ENCODE measurements at regions not wholly inside any gene's neighbourhood (a gene's known extent, or its start where the extent isn't known, plus 50 kb on each side); places are given as distances from the start of the nearest gene placed in this dataset.

- no peak overlapping the region for H3K27ac ChIP-seq (ENCODE audit: low read length)
These were observed 82.7 kb upstream of the C1QTNF7 start for GRCh38 chr4:15345134-15345533.

GRCh38 chr4:15348236-15348635 lies 79.6 kb upstream of the C1QTNF7 start:
- Histone ChIP-seq H3K9ac (ENCODE audit: low read length) (no peak overlapping the region), H3K9me2 (ENCODE audit: insufficient read depth, low read length) (no peaks in the 10 kb centered on the region), H3K79me2 (replicated peaks; ENCODE audit: insufficient read depth, low read length) (no peaks in the 10 kb centered on the region), H3K27ac (ENCODE audit: low read length) (no peak overlapping the region), H3K4me3 (ENCODE audit: low read length) (no peak overlapping the region), H3K9me3 (ENCODE audit: low read length) (no peaks in the 10 kb centered on the region), H3K36me3 (ENCODE audit: insufficient read depth, low read length) (no peaks in the 10 kb centered on the region), H3F3A (ENCODE audit: insufficient read depth, low read length, poor library complexity, severe bottlenecking) (no peaks in the 10 kb centered on the region), H3K4me2 (ENCODE audit: low read length) (no peak overlapping the region), H2AFZ (ENCODE audit: low read depth, low read length) (no peak overlapping the region), H3K27me3 (ENCODE audit: insufficient read depth, low read depth, low read length) (no peaks in the 10 kb centered on the region), H4K20me1 (ENCODE audit: insufficient read depth) (no peaks in the 10 kb centered on the region)
- TF ChIP-seq RAD21 (conservative IDR thresholded peaks at IDR 0.05) (no peak), REST (IDR thresholded peaks at IDR 0.05; ENCODE audit: borderline replicate concordance) (no peak), SMC3 (conservative IDR thresholded peaks at IDR 0.05; ENCODE audit: poor library complexity) (no peak), MXI1 (conservative IDR thresholded peaks at IDR 0.05; ENCODE audit: poor library complexity, severe bottlenecking) (no peak), EZH2 (IDR thresholded peaks at IDR 0.05; ENCODE audit: borderline replicate concordance, insufficient read depth, low read length, poor library complexity, severe bottlenecking) (no peak), CTCF (IDR thresholded peaks at IDR 0.05; ENCODE audit: poor library complexity, severe bottlenecking) (no peak), POLR2AphosphoS5 (IDR thresholded peaks at IDR 0.05) (peak; percentile 47), TAF1 (IDR thresholded peaks at IDR 0.05; ENCODE audit: low read depth) (no peak)

More at GRCh38 chr4:15345134-15345533, 82.7 kb upstream of the C1QTNF7 start:
- Histone ChIP-seq H3K36me3 (ENCODE audit: insufficient read depth, low read length) (no peaks in the 10 kb centered on the region), H3K9me2 (ENCODE audit: insufficient read depth, low read length) (no peaks in the 10 kb centered on the region), H4K20me1 (ENCODE audit: insufficient read depth) (no peaks in the 10 kb centered on the region), H3K79me2 (replicated peaks; ENCODE audit: insufficient read depth, low read length) (no peaks in the 10 kb centered on the region), H3K4me3 (ENCODE audit: low read length) (no peak overlapping the region), H3K9me3 (ENCODE audit: low read length) (no peaks in the 10 kb centered on the region), H3K9ac (ENCODE audit: low read length) (no peak overlapping the region), H3K4me2 (ENCODE audit: low read length) (no peak overlapping the region), H3K27me3 (ENCODE audit: insufficient read depth, low read depth, low read length) (no peaks in the 10 kb centered on the region), H2AFZ (ENCODE audit: low read depth, low read length) (no peak overlapping the region), H3F3A (ENCODE audit: insufficient read depth, low read length, poor library complexity, severe bottlenecking) (no peaks in the 10 kb centered on the region)
- no peak for TF ChIP-seq POLR2AphosphoS5 (IDR thresholded peaks at IDR 0.05)
- no peak for TF ChIP-seq RAD21 (conservative IDR thresholded peaks at IDR 0.05)

GRCh38 chr4:15348695-15349094 lies 79.1 kb upstream of the C1QTNF7 start:
- Histone ChIP-seq H3K27ac (ENCODE audit: low read length) (no peak overlapping the region), H3K9me2 (ENCODE audit: insufficient read depth, low read length) (no peaks in the 10 kb centered on the region), H3K4me2 (ENCODE audit: low read length) (no peak overlapping the region), H3K4me3 (ENCODE audit: low read length) (no peak overlapping the region), H3K9me3 (ENCODE audit: low read length) (no peaks in the 10 kb centered on the region), H3K9ac (ENCODE audit: low read length) (no peak overlapping the region), H2AFZ (ENCODE audit: low read depth, low read length) (no peak overlapping the region), H3K36me3 (ENCODE audit: insufficient read depth, low read length) (no peaks in the 10 kb centered on the region), H4K20me1 (ENCODE audit: insufficient read depth) (no peaks in the 10 kb centered on the region), H3K27me3 (ENCODE audit: insufficient read depth, low read depth, low read length) (no peaks in the 10 kb centered on the region), H3F3A (ENCODE audit: insufficient read depth, low read length, poor library complexity, severe bottlenecking) (no peaks in the 10 kb centered on the region), H3K79me2 (replicated peaks; ENCODE audit: insufficient read depth, low read length) (no peaks in the 10 kb centered on the region)
- TF ChIP-seq MXI1 (conservative IDR thresholded peaks at IDR 0.05; ENCODE audit: poor library complexity, severe bottlenecking) (no peak), SMC3 (conservative IDR thresholded peaks at IDR 0.05; ENCODE audit: poor library complexity) (no peak), CTCF (IDR thresholded peaks at IDR 0.05; ENCODE audit: poor library complexity, severe bottlenecking) (no peak), REST (IDR thresholded peaks at IDR 0.05; ENCODE audit: borderline replicate concordance) (no peak)

Data from neural cell (in vitro differentiated cells).